Liver (tissue), 8 donors: ENCODE measurements at regions not wholly inside any gene's neighbourhood (a gene's known extent, or its start where the extent isn't known, plus 50 kb on each side); places are given as distances from the start of the nearest gene placed in this dataset.

ENCODE experiments used
- DNase-seq: peaks from one replicate; pipeline ENCODE4 v3.0.0-alpha.2; 2017; ENCODE audit warnings: low spot score
- H3K27ac ChIP-seq, 2 donors: one replicate each; pipeline ENCODE4 v1.7.0; 2013; ENCODE audit warnings: inconsistent platforms in 2 of 2, low read length in 2 of 2, control low read depth in 1 of 2, low read depth in 1 of 2, mild to moderate bottlenecking in 1 of 2
- H3K27me3 ChIP-seq, 4 donors: one replicate each; pipeline versions ENCODE4 v1.6.1 to v1.7.0; 2013; ENCODE audit warnings: low read length in 3 of 4, inconsistent platforms in 1 of 4, mild to moderate bottlenecking in 1 of 4, moderate library complexity in 1 of 4; ENCODE audit not compliant: control insufficient read depth in 4 of 4, insufficient read depth in 4 of 4
- H3K36me3 ChIP-seq, 4 donors: one replicate each; pipeline versions ENCODE4 v1.6.1 to v1.7.0; 2013; ENCODE audit warnings: low read length in 3 of 4, mild to moderate bottlenecking in 3 of 4, low read depth in 1 of 4, moderate library complexity in 1 of 4; ENCODE audit not compliant: control insufficient read depth in 4 of 4, insufficient read depth in 3 of 4
- H3K4me1 ChIP-seq, 4 donors: one replicate each; pipeline versions ENCODE4 v1.6.1 to v1.7.0; 2013; ENCODE audit warnings: low read length in 3 of 4, mild to moderate bottlenecking in 3 of 4, moderate library complexity in 1 of 4; ENCODE audit not compliant: control insufficient read depth in 4 of 4, insufficient read depth in 4 of 4
- H3K4me3 ChIP-seq, 3 donors: one replicate each; pipeline versions ENCODE4 v1.6.1 to v1.7.0; 2013; ENCODE audit warnings: low read length in 3 of 3, control low read depth in 1 of 3, low read depth in 1 of 3, mild to moderate bottlenecking in 1 of 3
- H3K9ac ChIP-seq, 2 donors: one replicate each; pipeline ENCODE4 v1.7.0; 2013; ENCODE audit warnings: low read length in 2 of 2, mild to moderate bottlenecking in 2 of 2, moderate library complexity in 2 of 2, control low read depth in 1 of 2, low read depth in 1 of 2
- H3K9me3 ChIP-seq, 4 donors: one replicate each; pipeline versions ENCODE4 v1.6.1 to v1.7.0; 2013; ENCODE audit warnings: low read length in 3 of 4; ENCODE audit not compliant: control insufficient read depth in 4 of 4
- EGR1 ChIP-seq, 2 donors: IDR thresholded peaks; 2 replicates each; pipeline ENCODE4 v1.6.1; 2016 to 2018; ENCODE audit warnings: antibody characterized with exemption in 2 of 2, low read depth in 2 of 2
- FOXA1 ChIP-seq: IDR thresholded peaks from 2 replicates; pipeline ENCODE4 v1.6.1; 2016; ENCODE audit warnings: antibody characterized with exemption
- FOXA2 ChIP-seq: IDR thresholded peaks from 2 replicates; pipeline ENCODE4 v1.6.1; 2016; ENCODE audit warnings: antibody characterized with exemption
- GABPA ChIP-seq, 2 donors: IDR thresholded peaks in 1 of 2; conservative IDR thresholded peaks in 1 of 2; 2 replicates each; pipeline ENCODE4 v1.6.1; 2016; ENCODE audit warnings: antibody characterized with exemption in 2 of 2, mild to moderate bottlenecking in 1 of 2, moderate library complexity in 1 of 2
- HNF4A ChIP-seq, 2 donors: conservative IDR thresholded peaks; 2 replicates each; pipeline ENCODE4 v1.6.1; 2016; ENCODE audit warnings: antibody characterized with exemption in 2 of 2, mild to moderate bottlenecking in 2 of 2
- HNF4G ChIP-seq: IDR thresholded peaks from 2 replicates; pipeline ENCODE4 v1.6.1; 2016; ENCODE audit warnings: antibody characterized with exemption
- JUND ChIP-seq, 2 donors: IDR thresholded peaks; 2 replicates each; pipeline ENCODE4 v1.6.1; 2016; ENCODE audit warnings: antibody characterized with exemption in 2 of 2
- MAX ChIP-seq: IDR thresholded peaks from 2 replicates; pipeline ENCODE4 v1.6.1; 2016; ENCODE audit warnings: antibody characterized with exemption
- NR2F2 ChIP-seq: IDR thresholded peaks from 2 replicates; pipeline ENCODE4 v1.6.1; 2016; ENCODE audit warnings: antibody characterized with exemption
- RAD21 ChIP-seq, 2 donors: IDR thresholded peaks; 2 replicates each; pipeline ENCODE4 v1.6.1; 2016; ENCODE audit warnings: antibody characterized with exemption in 2 of 2, mild to moderate bottlenecking in 2 of 2
- RXRA ChIP-seq, 2 donors: IDR thresholded peaks; 2 replicates each; pipeline ENCODE4 v1.6.1; 2017 to 2018; ENCODE audit warnings: antibody characterized with exemption in 2 of 2, mild to moderate bottlenecking in 1 of 2
- SP1 ChIP-seq: IDR thresholded peaks from 2 replicates; pipeline ENCODE4 v1.6.1; 2018; ENCODE audit warnings: antibody characterized with exemption, mild to moderate bottlenecking
- YY1 ChIP-seq: IDR thresholded peaks from 2 replicates; pipeline ENCODE4 v1.6.1; 2016; ENCODE audit warnings: antibody characterized with exemption, mild to moderate bottlenecking
- WGBS: extraction: QIAGEN DNeasy Blood & Tissue Kit; methylation state at CpG from one replicate; pipeline ENCODE4 v1.1.7; 2013; 5-methylcytosine and 5-hydroxymethylcytosine counted together
- TF ChIP-seq, protein P1 (sequence below): IDR thresholded peaks from 2 replicates; pipeline ENCODE4 v1.6.1; 2016; ENCODE audit warnings: antibody characterized with exemption
- TF ChIP-seq, protein P2 (sequence below): IDR thresholded peaks from 2 replicates; pipeline ENCODE4 v1.6.1; 2016; ENCODE audit warnings: antibody characterized with exemption
- TF ChIP-seq, protein P3 (sequence below): IDR thresholded peaks from 2 replicates; pipeline ENCODE4 v1.6.1; 2016; ENCODE audit warnings: antibody characterized with exemption, mild to moderate bottlenecking
- TF ChIP-seq, protein P4 (sequence below): fragments of 150-350 bp; IDR thresholded peaks from 2 replicates; pipeline ENCODE4 v1.5.1; 2017; ENCODE audit warnings: improper control_type of control experiment, low read depth, low read length; ENCODE audit not compliant: missing input control
- donor health status: healthy.
- donor health status: healthy.
- donor health status: healthy.
- donor health status: healthy.
- donor health status: healthy.

GRCh38 chr1:157438146-157438545, 114.2 kb downstream of the FCRL5 start:
- DNase-seq: no peak
- H3K9ac ChIP-seq: no peak overlapping the region
- no peak for TF ChIP-seq HNF4A (conservative IDR thresholded peaks at IDR 0.05)
- TF ChIP-seq YY1: no peak
- no peak for TF ChIP-seq RXRA (IDR thresholded peaks at IDR 0.05)
- TF ChIP-seq, protein P1, sequence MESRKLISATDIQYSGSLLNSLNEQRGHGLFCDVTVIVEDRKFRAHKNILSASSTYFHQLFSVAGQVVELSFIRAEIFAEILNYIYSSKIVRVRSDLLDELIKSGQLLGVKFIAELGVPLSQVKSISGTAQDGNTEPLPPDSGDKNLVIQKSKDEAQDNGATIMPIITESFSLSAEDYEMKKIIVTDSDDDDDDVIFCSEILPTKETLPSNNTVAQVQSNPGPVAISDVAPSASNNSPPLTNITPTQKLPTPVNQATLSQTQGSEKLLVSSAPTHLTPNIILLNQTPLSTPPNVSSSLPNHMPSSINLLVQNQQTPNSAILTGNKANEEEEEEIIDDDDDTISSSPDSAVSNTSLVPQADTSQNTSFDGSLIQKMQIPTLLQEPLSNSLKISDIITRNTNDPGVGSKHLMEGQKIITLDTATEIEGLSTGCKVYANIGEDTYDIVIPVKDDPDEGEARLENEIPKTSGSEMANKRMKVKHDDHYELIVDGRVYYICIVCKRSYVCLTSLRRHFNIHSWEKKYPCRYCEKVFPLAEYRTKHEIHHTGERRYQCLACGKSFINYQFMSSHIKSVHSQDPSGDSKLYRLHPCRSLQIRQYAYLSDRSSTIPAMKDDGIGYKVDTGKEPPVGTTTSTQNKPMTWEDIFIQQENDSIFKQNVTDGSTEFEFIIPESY: no peak
- TF ChIP-seq GABPA (IDR thresholded peaks at IDR 0.05 in 1 of 2, conservative IDR thresholded peaks at IDR 0.05 in 1 of 2): no peak
- no peak for TF ChIP-seq FOXA2
- TF ChIP-seq, protein P2, sequence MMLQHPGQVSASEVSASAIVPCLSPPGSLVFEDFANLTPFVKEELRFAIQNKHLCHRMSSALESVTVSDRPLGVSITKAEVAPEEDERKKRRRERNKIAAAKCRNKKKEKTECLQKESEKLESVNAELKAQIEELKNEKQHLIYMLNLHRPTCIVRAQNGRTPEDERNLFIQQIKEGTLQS: no peak
- no peak for TF ChIP-seq HNF4G
- TF ChIP-seq EGR1 (IDR thresholded peaks at IDR 0.05; ENCODE audit: low read depth in 2 of 2): no peak
- TF ChIP-seq, protein P3, sequence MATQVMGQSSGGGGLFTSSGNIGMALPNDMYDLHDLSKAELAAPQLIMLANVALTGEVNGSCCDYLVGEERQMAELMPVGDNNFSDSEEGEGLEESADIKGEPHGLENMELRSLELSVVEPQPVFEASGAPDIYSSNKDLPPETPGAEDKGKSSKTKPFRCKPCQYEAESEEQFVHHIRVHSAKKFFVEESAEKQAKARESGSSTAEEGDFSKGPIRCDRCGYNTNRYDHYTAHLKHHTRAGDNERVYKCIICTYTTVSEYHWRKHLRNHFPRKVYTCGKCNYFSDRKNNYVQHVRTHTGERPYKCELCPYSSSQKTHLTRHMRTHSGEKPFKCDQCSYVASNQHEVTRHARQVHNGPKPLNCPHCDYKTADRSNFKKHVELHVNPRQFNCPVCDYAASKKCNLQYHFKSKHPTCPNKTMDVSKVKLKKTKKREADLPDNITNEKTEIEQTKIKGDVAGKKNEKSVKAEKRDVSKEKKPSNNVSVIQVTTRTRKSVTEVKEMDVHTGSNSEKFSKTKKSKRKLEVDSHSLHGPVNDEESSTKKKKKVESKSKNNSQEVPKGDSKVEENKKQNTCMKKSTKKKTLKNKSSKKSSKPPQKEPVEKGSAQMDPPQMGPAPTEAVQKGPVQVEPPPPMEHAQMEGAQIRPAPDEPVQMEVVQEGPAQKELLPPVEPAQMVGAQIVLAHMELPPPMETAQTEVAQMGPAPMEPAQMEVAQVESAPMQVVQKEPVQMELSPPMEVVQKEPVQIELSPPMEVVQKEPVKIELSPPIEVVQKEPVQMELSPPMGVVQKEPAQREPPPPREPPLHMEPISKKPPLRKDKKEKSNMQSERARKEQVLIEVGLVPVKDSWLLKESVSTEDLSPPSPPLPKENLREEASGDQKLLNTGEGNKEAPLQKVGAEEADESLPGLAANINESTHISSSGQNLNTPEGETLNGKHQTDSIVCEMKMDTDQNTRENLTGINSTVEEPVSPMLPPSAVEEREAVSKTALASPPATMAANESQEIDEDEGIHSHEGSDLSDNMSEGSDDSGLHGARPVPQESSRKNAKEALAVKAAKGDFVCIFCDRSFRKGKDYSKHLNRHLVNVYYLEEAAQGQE: no peak
- TF ChIP-seq, protein P4, sequence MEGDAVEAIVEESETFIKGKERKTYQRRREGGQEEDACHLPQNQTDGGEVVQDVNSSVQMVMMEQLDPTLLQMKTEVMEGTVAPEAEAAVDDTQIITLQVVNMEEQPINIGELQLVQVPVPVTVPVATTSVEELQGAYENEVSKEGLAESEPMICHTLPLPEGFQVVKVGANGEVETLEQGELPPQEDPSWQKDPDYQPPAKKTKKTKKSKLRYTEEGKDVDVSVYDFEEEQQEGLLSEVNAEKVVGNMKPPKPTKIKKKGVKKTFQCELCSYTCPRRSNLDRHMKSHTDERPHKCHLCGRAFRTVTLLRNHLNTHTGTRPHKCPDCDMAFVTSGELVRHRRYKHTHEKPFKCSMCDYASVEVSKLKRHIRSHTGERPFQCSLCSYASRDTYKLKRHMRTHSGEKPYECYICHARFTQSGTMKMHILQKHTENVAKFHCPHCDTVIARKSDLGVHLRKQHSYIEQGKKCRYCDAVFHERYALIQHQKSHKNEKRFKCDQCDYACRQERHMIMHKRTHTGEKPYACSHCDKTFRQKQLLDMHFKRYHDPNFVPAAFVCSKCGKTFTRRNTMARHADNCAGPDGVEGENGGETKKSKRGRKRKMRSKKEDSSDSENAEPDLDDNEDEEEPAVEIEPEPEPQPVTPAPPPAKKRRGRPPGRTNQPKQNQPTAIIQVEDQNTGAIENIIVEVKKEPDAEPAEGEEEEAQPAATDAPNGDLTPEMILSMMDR: no peak
- TF ChIP-seq NR2F2: no peak
- TF ChIP-seq FOXA1: no peak
- no peak for TF ChIP-seq SP1
- TF ChIP-seq MAX: no peak
- H3K9me3 ChIP-seq: no peaks in the 10 kb centered on the region
- H3K27ac ChIP-seq: no peak overlapping the region
- H3K4me1 ChIP-seq: peaks cover 9 to 32% (median 24%) of the 10 kb centered on the region in 4 donors
- no peaks in the 10 kb centered on the region for H3K27me3 ChIP-seq
- 72% methylated on average over 1 of the region's 1 CpG for WGBS
- H3K36me3 ChIP-seq: no peaks in the 10 kb centered on the region
- no peak overlapping the region for H3K4me3 ChIP-seq

DNA sequence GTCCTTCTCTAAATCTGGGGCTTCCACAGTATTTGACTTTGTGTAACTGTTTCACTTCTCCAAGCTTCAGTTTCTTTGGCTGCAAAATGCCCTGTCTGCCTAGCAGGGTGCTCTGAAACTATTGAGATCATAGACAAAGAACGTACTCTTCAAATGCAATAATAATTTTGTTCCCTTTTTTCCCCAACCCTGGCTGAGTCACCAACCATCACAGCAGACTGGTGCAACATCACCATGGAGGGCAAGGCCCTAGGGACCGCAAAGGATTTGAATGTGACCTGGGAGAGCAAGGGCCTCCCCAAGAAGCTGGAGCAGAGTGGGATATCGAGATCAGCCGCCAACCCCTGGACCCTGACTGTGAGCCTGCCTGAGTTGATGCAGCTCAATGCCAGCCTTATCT, 115.0 kb downstream of the FCRL5 start:
- Histone ChIP-seq H3K4me3 (no peak overlapping the region), H3K4me1 (peaks cover 9 to 27% (median 21%) of the 10 kb centered on the region in 4 donors), H3K36me3 (no peaks in the 10 kb centered on the region), H3K27ac (no peak overlapping the region), H3K9me3 (no peaks in the 10 kb centered on the region), H3K27me3 (no peaks in the 10 kb centered on the region), H3K9ac (no peak overlapping the region)
- no peak for DNase-seq
- 90% methylated on average over 4 of the region's 4 CpGs for WGBS
- TF ChIP-seq EGR1 (IDR thresholded peaks at IDR 0.05; ENCODE audit: low read depth in 2 of 2) (no peak), RXRA (IDR thresholded peaks at IDR 0.05) (no peak), YY1 (no peak), SP1 (no peak), FOXA2 (no peak), MAX (no peak), RAD21 (IDR thresholded peaks at IDR 0.05) (no peak), NR2F2 (no peak), JUND (IDR thresholded peaks at IDR 0.05) (no peak)
- TF ChIP-seq, protein P2: no peak
